HG03457 (cell line): ENCODE measurements at regions not wholly inside any gene's neighbourhood (a gene's known extent, or its start where the extent isn't known, plus 50 kb on each side); places are given as distances from the start of the nearest gene placed in this dataset.

Experiments
- ATAC-seq: cut with Tn5 transposase; IDR thresholded peaks from one replicate; pipeline ENCODE4 v1.9.1; 2021; ENCODE audit warnings: moderate number of reproducible peaks; ENCODE audit not compliant: unreplicated experiment

DNA sequence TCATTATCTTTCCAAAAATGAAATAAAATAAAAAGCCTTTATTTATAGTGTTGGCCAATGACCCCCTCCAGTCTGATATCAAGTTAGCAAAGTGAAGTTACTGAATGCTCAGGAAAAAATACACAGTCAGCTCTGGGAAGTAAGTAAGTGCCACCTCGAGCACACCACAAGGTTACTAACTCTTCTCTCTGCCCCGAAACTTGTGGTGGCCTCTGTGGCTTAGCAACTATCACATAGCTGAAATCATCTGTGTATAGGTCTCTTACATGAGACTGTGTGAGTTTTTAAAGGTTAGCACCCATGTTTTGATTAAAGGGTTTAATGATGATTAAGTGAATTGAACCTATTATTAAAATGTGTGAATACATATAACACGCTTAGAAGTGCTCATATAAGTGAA lies 161.4 kb upstream of the KLF4 start:
- ATAC-seq = no peak

DNA sequence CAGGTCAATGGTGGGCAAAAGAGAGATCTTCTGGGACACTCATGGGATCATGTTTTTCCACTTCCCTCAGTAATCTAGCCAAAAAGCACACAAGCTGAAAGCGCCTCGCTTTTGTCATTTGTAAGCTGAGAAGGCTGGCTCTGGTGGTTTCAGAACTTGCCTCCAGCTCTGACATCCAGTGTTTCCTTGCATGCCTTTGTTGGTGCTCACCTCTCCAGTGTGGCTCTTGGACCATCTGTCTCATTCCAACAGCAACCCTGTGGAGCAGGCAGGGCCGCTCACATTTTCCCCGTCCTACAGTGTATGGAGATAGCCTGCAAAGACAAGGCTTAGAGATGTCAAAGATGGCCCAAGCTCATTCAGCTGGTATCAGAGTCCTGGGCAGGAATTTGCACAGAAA lies 160.8 kb upstream of the KLF4 start:
- ATAC-seq = no peak

DNA sequence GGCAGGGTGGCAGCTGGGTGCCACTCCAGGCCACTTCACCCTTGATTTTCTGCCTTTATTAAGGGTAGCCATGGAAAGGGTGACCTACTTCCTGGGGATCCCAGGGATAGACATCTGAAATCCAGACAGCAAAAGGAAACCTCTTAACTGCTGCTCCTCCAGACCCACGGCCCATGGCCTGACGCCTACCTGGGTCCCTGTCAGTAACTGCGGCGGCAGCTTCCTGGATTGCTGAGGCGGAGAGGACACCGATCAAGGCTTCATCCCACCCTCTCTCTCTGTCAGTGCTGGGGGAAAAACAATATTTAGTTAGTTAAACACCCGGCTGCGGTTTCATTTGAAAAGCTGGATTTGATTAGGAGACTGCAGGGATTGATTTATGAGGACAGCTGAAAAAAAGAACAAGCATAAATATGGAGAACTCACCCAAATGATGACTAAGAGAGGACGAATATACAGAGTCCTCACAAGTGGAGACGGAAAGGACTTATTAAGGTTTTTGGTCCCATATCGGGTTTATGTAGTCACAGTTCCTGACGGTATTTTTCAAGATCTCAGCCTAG lies 158.7 kb upstream of the KLF4 start:
- no peak for ATAC-seq

DNA sequence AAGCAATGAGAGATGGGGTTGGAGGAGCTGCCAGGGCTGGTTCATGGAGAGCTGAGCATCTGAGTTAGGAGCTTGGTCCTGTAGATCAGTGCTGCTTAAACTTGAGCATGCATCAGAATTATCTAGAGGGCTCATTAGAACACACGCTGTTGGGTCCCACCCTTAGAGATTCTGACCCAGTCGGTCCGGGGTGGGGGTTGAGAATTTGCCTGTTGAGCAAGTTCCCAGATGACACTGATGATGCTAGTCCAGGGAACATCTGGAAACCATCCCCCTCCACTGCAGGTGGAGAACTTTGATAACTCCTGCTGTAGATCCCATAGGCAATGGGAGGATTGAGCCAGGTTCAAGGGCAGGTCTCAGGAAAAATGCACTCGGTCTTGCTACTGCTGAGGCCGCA lies 158.0 kb upstream of the KLF4 start:
- no peak for ATAC-seq

DNA sequence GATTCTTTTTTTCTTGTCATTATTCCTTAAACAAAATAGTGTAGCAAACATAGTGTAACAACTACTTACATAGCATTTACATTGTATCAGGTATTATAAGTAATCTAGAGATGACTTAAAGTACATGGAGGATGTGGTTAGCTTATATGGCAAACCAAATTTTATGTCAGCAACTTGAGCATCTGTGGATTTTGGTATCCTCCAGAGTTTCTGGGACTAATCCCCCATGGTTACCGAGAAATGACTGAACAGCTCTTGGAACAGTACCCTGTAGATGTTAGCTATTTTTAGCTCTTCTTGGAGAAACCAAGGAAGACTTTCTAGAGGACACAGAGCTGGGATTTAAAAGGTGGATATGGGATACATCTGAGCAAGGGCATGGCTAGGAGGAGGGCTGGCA lies 157.6 kb upstream of the KLF4 start:
- no peak for ATAC-seq

DNA sequence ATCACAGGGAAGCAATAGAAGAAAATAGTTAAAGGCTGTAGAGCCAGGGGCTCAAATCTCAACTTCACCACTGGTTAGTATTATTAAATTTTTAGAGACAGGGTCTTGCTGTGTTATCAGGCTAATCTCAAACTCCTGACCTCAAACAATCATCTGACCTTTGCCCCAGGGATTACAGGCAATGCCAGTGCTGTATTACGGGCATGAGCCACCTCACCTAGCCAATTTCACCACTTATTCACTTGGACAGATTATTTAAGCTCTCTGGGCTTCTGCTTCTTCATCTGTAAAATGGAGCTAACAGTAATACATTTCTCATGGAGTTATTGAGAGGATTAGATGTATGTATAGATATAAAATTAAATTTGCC lies 155.9 kb upstream of the KLF4 start:
- ATAC-seq = no peak

DNA sequence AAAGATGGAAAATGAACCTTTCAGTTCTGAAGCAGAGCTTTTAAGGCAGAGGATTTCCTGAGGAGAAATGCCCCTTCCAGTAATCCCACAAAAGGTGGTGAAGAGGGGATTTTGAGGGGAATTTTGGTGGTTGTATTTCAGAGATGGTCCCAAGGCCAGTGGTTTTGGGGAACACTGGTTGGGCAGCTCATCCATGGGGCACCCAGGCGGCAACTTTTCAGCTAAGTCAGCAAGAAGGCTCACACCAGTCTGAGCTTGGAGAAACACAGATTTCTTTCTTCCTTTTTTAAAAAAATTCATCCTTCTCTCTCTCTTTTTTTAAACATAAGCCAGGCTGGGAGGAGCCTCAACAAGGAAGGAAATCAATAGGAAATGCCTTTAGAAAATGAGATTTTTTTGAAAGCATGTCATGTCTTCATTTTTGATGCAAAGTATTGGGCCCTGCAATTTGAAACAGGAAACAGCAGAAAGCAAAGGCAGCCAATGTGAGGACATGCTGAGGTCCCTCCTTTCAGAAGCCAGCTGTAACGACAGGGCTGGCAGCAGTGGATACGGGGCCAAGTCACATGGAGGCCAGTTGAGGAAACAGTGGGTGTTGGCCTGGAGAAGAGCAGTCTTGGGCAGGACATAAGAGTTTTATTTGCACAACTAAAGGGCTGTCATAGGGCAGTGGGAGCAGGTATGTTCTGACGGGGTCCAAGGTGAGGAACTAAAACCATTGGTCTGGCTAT lies 155.3 kb upstream of the KLF4 start:
- no peak for ATAC-seq

DNA sequence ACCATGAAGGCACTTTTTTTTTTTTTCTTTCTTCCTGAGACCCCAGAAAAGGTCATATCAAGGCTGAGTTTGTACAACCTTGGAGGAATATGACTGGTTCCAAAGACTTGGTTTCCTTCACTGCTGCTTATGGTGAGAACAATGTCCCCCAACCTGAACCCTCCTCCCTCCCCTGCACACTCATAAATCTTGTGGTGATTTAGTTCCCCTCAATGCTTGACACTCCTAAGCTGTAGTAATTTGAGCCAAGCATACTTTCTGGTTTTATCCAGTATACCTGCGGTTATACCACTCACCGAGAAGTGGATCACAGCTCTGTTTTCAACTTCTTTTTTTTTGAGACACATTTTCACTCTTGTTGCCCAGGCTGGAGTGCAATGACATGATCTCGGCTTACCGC lies 149.9 kb upstream of the KLF4 start:
- ATAC-seq = no peak

DNA sequence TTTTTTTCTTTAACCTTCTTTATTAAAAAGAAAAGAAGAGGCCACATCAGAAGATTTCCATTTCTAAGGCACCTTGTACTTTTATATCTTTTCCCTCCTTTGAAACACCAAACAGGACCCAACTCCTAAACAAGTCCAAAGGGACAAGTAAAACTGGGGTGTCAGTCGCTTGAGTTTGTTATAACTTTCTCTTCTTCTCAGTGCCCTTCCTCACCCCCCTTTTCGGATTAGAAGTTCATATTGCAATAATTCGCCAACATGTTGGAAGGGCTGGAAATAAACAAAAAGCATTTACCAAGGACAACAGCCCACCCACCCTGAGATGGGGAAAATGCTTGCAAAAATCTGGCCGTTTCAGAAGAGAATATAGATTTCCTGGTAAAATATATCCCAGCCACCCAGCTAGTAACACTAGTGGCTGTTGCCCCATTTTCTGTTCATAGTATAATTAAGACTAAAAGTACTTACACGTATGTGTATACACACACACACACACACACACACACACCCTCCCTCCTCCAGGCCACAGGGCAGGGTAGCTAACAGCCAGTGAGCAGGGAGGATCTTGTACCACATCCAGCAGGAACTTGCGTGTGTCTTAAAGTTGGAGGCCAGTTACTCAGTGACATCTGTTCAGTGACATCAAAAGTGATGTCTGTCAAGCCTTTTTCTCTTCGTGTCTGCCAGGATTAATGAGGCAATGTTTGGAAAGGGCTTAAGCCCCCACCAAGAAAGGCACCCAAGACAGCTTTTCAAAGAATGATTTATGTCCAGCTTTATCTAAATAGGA lies 149.1 kb upstream of the KLF4 start:
- no peak for ATAC-seq

DNA sequence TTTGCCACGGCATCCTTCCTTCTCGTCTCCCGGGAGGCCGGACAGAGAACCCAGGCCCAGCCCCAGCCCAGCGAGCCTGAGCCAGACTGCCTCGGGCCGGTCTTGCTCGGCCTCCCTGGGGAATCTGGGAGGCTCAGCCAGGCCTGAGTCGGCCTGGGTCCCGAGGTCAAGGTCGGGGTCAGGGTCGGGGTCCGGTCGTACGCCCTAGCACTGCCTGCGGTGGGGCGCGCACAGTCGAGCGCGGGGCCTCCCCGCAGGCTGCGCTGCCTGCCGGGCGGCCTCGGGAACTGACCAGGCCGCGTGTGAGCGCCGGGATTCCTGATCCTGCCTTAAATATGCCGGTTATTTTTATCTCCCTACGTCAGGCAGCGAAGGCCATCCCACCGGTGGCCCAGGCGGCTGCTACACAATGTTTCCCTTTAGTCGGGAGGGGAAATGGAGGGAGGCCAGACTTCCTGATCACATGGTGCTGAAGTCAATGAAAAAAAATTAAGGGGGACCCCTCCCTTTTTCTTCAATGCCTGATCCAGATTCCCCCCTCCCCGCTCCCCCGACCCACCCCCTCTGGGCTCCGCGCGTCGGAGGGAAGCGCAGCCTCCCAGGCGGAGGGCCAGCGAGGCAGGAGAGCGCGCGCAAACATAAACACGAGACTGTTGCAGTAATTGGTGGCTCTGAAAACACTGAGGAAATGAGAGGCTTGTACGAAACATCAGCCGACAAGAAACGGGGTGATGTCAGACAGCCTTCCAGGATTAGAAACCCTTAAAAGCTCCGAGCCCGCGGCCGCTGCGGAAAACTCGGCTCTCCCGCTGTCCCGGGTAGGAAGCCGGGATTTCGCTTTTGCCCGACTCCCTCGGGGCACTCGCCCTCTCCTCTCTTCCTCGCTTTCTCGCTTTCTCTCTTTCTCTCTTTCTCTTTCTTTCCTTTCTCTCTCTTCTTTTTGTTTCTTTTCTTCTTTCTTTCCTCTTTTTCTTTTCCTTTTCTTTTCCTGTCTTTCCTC lies 148.2 kb upstream of the KLF4 start:
- ATAC-seq = no peak

DNA sequence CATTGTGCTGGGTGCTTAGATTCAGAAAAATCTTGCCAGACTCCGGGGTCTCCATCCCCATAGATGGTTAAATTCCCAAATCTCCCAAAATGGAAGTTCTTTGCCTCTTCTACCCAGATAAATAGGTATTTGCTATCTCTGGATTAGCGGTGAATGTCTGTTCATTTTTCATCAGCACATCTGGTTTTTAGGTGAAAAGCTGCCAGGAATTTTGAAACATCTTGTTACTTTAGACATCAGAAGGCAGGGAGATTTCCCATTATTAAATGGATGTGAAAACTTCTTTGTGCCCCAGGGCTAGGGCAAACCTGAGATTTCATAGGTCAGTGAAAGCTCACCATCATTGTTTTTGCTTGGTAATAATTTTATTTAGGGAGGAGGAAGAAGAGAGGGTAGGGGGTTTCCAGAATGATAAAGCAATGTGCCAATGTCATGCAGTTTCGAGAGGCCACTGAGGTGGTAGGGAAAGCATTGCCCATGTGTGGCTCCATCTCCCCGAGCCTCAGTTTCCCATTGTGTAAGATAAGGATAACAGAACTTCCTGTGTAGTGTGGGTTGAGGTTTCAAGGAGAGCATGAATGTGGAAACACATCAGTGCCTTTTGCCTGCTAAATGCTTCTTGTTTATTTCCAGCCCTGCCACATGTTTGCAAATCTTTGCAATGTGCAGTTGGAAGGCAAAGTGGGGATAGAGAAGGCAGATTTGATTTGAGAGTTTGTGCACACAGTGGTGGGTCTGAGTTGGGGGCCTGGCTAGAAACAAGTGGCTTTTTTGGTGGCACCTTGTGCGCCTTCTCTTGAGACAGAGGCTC lies 147.2 kb upstream of the KLF4 start:
- no peak for ATAC-seq

DNA sequence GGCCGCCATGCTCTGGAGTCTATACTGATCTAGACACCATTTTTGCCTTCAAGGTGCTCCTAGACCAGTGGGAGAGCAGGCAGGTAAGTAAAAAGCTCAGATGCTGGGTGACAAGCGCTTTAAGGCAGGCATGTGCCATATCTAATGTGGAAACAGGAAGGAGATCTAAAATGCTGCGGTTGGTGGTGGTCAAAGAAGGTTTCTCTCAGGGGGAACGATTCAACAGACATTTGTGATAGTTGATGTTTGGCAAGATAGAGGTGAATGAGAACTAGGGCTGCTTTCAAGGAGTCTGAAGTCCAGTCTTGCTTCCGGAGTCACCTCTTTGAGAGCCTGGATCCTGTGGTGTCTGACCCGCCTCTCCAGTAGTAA lies 146.2 kb upstream of the KLF4 start:
- no peak for ATAC-seq

DNA sequence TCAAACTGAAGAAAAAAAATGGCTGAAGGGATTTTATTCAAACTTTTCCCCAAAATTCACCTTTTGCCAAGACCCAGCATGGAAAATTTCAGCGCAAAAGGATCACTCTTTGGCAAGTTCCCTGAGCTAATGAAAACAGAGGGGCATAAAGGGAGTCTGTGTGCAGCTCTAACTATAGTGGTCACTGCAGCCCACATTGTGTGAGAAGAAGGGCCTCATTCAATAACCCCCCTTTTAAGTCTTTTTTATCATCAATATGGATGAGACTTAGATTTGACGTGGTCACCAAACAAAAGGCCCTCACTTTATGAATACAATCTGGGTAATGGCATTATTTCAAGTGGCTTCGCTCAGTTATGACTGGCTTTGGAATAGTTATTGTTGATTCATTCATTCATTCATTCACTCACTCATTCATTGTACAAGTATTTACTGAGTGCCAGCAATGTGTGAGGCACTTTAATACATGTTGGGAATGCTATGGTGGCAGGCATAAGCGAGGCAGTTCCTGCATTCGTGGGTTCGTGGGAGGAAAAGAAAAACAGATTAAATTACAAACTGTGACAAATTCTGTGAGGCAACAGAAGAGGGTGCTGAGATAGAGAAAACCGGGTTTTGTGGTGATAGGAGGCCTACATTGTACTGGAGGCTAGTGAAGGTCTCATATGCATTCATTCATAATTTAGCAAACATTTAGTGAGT lies 145.7 kb upstream of the KLF4 start:
- ATAC-seq = no peak

DNA sequence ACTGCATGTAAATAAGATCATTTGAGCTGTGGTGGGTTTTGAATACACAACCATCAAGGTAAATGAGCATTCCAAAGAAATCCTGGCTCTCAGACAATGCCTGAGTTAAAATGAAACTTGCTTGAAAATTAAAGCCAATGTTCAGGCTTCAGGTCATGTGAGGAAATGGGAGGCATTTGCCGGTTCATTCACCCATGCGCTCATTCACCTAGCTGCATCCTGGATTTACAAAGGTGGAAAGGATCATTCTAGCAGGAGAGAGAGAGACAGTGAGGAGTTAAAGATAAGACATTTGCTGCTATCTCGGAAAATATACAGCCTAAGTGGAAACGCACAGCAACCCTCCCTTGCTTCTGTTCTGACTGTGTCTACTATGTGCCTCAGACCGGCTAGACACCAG lies 143.8 kb upstream of the KLF4 start:
- no peak for ATAC-seq

DNA sequence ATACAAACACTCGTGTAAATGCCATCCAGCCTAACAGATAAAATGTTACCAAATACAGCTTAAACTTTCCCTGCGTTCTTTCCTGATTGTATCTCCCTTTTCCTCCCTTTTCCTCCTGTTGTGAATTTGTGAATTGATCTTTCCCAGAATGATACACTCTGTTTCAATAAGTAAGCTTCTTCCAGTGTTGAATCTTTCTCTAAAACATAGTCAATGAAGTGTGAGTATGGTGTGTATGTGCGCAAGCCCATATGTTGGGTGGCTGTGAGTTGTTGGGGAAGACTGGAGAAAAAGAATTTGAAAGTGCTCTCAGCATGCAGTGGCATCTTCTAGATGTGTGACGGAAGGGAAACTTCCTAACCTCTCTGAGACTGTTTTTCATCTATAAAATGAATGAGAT lies 143.1 kb upstream of the KLF4 start:
- ATAC-seq = no peak

DNA sequence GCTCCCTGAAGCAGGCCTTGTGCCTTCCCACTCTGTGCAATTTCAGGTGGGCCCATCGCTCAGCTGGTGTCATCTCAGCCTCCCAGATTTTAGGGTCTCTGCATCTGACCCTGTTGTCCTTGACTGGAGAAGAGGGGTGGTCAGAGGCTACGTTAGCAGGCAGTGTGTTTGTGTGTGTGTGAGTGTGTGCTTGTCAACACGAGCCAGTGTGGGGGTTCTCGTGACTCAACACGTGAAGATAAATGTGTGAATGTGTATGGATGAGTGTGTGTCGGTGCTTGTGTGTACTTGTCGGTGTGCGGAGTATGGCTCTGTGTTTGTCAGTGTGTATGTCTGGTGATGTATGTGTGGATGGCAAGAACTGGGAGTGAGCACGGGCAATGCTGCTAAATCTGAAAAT lies 142.6 kb upstream of the KLF4 start:
- ATAC-seq = no peak

DNA sequence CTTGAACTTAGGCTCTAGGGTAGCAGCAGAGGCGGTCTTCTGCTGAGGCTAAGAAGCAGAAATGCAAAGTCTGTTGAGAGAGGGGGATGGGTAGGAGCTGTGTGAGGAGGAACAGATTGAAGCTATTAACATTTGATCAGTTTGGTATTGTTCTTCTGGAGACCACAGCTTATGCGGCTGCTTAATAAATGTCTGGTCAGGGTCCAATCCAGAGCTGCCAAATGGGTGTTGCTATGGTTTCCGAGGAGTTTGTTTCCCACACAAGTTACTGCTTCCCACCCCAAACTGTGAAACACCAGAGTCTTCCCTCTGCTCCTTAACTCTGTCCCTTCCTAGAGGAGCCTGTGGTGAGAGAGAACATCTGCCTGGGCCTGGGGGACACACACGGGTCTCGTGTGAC lies 142.2 kb upstream of the KLF4 start:
- no peak for ATAC-seq

DNA sequence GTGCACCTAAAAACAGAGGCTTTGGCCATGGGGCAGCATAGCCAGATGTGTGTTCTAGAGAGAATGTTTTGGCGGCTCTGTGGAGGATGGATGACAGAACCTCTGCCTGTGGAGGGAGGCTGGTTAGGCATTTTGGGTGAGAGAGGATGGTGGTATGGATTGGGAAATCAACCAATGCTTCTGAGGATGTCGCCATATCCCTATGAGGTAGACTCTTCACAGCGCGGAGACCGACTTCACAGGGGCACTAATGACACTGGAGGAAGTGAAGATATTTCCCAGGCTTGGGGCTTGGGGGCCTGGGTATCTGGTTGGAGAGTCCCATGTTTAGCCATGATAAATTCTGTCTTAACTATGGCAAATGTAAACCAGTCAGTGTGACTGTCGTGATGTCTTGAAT lies 140.6 kb upstream of the KLF4 start:
- no peak for ATAC-seq

DNA sequence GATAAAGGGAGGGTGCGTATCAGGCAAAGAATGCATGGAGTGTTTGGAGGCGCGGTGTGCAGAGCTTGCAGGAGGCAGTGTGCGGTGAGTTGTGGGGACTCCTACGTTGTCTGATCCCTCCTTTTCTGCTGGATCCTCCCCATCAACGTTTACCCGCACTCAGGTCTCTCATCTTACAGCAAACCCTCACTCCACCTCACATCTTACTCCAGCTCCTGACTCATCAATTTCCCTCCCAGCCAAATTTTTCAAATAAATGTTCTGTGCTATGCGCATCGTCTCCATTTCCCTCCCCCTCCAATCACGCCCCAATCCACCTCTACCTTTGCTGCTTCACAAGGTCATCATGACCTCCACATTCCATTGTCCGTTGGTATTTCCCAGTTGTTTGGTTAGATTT lies 138.9 kb upstream of the KLF4 start:
- ATAC-seq = no peak

DNA sequence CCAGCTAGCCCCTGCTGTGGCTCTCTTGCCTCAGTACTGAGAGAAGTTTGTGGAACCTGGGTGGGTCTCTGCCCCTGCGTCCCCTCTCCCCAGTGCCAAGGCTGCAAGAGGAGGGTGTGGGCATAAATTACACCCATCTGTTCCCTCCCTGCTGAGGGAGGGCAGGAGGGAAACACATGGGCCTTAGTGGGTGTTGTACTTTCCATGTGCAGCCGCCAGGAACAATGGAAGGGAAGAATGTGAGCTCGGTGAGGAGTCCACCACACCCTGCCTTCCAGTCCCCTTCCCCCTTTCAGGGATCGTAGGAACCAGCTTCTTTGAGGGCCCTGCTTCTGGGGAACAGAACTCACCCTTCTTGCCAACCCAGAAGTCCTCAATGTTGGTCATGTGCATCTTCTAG lies 138.2 kb upstream of the KLF4 start:
- no peak for ATAC-seq
